Left ventricle myocardium inferior (tissue), 1 donor: ENCODE measurements at regions not wholly inside any gene's neighbourhood (a gene's known extent, or its start where the extent isn't known, plus 50 kb on each side); places are given as distances from the start of the nearest gene placed in this dataset.

ENCODE experiments used
- DNase-seq: peaks from one replicate; pipeline ENCODE4 v3.0.0-alpha.2; 2020
- H3K27ac ChIP-seq: fragments of 200-600 bp; replicated peaks from 2 replicates; pipeline ENCODE4 v1.8.0; 2021
- H3K27me3 ChIP-seq: fragments of 200-600 bp; 2 replicates; pipeline ENCODE4 v1.8.0; 2021; ENCODE audit warnings: low read depth
- H3K36me3 ChIP-seq: fragments of 200-600 bp; 2 replicates; pipeline ENCODE4 v1.8.0; 2021
- H3K4me1 ChIP-seq: fragments of 200-600 bp; 2 replicates; pipeline ENCODE4 v1.8.0; 2021
- H3K4me3 ChIP-seq: fragments of 200-600 bp; 2 replicates; pipeline ENCODE4 v1.8.0; 2021; ENCODE audit warnings: mild to moderate bottlenecking, moderate library complexity
- H3K9me3 ChIP-seq: fragments of 200-600 bp; replicated peaks from 2 replicates; pipeline ENCODE4 v1.8.0; 2021
- CTCF ChIP-seq: fragments of 200-600 bp; IDR thresholded peaks from 2 replicates; pipeline ENCODE4 v1.8.0; 2021; ENCODE audit warnings: antibody characterized with exemption, mild to moderate bottlenecking, borderline replicate concordance
- intact Hi-C: fragments of 100-400 bp; cut with micrococcal nuclease; formaldehyde crosslinking; loops from one replicate; pipeline ENCODE4 v1.11.0; 2022
- donor health status: DM: no; HTN: yes; CAD: no; lungs with severe emphysema.

GRCh38 chr3:115217678-115218451 is 70.8 kb upstream of the ZBTB20 start:
- no peak for DNase-seq
- peaks cover 25% of the 10 kb centered on the region for H3K4me1 ChIP-seq
- H3K27ac ChIP-seq, result no peak overlapping the region
- H3K36me3 ChIP-seq, result no peaks in the 10 kb centered on the region
- H3K9me3 ChIP-seq, result no peaks in the 10 kb centered on the region
- TF ChIP-seq CTCF, result peak; percentile 82
- H3K4me3 ChIP-seq, result no peak overlapping the region
- intact Hi-C loops, result loop anchor here (5.0 to 10.0 kb wide), 2 partner anchors 474 to 567 kb away; no protein-coding TSS in a partner anchor
- H3K27me3 ChIP-seq, result no peaks in the 10 kb centered on the region

- intact Hi-C loops, result loop anchor here (5.0 to 10.0 kb wide), 2 partner anchors 473 to 566 kb away; no protein-coding TSS in a partner anchor
- Histone ChIP-seq H3K27ac (no peak overlapping the region), H3K27me3 (no peaks in the 10 kb centered on the region), H3K9me3 (no peaks in the 10 kb centered on the region), H3K36me3 (no peaks in the 10 kb centered on the region), H3K4me3 (no peak overlapping the region), H3K4me1 (peaks cover 25% of the 10 kb centered on the region)
- TF ChIP-seq CTCF, result no peak
- no peak for DNase-seq
Observed at GRCh38 chr3:115218859-115219258, 71.8 kb upstream of the ZBTB20 start.

- H3K4me1 ChIP-seq, result peaks cover 4% of the 10 kb centered on the region
- H3K9me3 ChIP-seq, result no peaks in the 10 kb centered on the region
- H3K36me3 ChIP-seq, result no peaks in the 10 kb centered on the region
- no peak overlapping the region for H3K4me3 ChIP-seq
- intact Hi-C loops, result no loop called here
- no peak overlapping the region for H3K27ac ChIP-seq
- DNase-seq, result no peak
- TF ChIP-seq CTCF, result no peak
- no peaks in the 10 kb centered on the region for H3K27me3 ChIP-seq
Observed at GRCh38 chr3:115224687-115225086, 77.6 kb upstream of the ZBTB20 start.

- Histone ChIP-seq H3K27me3 (no peaks in the 10 kb centered on the region), H3K4me3 (no peak overlapping the region), H3K27ac (no peak overlapping the region), H3K9me3 (no peaks in the 10 kb centered on the region), H3K36me3 (no peaks in the 10 kb centered on the region), H3K4me1 (no peaks in the 10 kb centered on the region)
- no peak for TF ChIP-seq CTCF
- intact Hi-C loops, result no loop called here
- DNase-seq, result no peak
Observed at GRCh38 chr3:115226844-115227445, 79.9 kb upstream of the ZBTB20 start.

- Histone ChIP-seq H3K4me1 (no peaks in the 10 kb centered on the region), H3K27me3 (no peaks in the 10 kb centered on the region), H3K27ac (no peak overlapping the region), H3K36me3 (no peaks in the 10 kb centered on the region), H3K9me3 (no peaks in the 10 kb centered on the region), H3K4me3 (no peak overlapping the region)
- DNase-seq, result no peak
- intact Hi-C loops, result no loop called here
- no peak for TF ChIP-seq CTCF
Observed at GRCh38 chr3:115227461-115227860, 80.4 kb upstream of the ZBTB20 start.
